ENCODE measurements at regions not wholly inside any gene's neighbourhood (a gene's known extent, or its start where the extent isn't known, plus 50 kb on each side); places are given as distances from the start of the nearest gene placed in this dataset.

DNA sequence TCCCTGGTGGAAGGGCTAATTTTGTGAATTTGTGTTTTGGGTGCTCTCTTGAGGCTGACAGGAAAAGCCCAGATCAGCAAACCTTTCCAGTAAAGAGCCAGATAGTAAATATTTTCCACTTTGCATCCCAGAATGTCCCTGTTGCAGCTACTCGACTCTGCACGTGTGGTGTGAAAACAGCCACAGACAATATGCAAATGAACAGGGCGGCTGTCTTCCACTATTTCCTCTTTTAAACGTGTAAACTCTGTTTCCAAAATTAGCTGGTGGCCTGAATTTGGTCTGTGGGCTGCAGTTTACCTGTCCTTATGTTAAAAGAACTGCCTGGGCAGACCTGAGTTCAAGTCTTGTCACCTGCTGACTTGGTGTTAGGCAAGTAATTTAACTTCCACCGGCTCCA lies 202.7 kb downstream of the EDEM1 start:
- Mint-ChIP-seq H3K27ac (no peak overlapping the region), H3K4me1 (ENCODE audit: unreplicated experiment) (peaks cover 21% of the 10 kb centered on the region), H3K36me3 (no peaks in the 10 kb centered on the region), H3K4me3 (no peak overlapping the region), H3K9me3 (peaks cover 9% of the 10 kb centered on the region), H3K27me3 (no peaks in the 10 kb centered on the region)
- TF ChIP-seq, protein P1, sequence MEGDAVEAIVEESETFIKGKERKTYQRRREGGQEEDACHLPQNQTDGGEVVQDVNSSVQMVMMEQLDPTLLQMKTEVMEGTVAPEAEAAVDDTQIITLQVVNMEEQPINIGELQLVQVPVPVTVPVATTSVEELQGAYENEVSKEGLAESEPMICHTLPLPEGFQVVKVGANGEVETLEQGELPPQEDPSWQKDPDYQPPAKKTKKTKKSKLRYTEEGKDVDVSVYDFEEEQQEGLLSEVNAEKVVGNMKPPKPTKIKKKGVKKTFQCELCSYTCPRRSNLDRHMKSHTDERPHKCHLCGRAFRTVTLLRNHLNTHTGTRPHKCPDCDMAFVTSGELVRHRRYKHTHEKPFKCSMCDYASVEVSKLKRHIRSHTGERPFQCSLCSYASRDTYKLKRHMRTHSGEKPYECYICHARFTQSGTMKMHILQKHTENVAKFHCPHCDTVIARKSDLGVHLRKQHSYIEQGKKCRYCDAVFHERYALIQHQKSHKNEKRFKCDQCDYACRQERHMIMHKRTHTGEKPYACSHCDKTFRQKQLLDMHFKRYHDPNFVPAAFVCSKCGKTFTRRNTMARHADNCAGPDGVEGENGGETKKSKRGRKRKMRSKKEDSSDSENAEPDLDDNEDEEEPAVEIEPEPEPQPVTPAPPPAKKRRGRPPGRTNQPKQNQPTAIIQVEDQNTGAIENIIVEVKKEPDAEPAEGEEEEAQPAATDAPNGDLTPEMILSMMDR (conservative IDR thresholded peaks at IDR 0.05) = no peak
- no peak for DNase-seq (ENCODE audit: extremely low spot score, unreplicated experiment)

DNA sequence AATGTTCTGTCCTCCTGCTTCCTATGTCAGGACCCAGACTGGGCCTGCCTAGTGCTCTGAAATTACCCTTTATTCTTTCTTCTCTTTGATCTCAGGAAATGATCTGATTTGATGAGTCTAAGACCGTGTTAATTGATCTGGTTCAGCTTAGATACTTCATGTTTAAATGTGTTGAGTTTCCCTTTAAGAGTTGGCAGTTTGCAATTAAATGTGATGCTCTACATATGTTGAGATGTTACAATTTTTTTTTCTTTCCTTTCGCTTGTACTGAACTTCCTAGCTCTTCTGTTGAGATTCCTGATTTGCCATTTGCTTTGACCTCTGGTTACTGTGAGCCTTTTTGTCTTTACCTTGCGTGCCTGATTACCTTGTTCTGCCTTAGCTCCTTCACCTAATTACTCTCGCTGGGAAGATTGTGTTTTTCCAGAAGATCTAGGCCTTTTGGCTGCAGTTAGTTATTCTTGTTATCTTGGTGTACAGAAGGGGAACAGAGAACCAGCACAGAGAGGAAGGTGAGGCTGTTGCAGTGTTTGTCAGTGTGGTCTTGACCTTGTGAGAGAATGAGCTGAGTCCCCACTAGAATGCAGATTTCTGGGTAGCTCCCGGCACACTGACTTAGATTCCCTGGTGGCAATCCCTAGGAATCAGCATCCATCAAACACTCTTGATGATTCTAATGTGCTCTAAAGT lies 203.6 kb downstream of the EDEM1 start:
- Mint-ChIP-seq H3K9me3 (peaks cover 9% of the 10 kb centered on the region), H3K4me1 (ENCODE audit: unreplicated experiment) (peaks cover 21% of the 10 kb centered on the region), H3K27ac (peak overlapping the region; percentile 33), H3K4me3 (no peak overlapping the region), H3K36me3 (no peaks in the 10 kb centered on the region), H3K27me3 (no peaks in the 10 kb centered on the region)
- DNase-seq (ENCODE audit: extremely low spot score, unreplicated experiment) = no peak
- TF ChIP-seq, protein P1 (conservative IDR thresholded peaks at IDR 0.05) = no peak

DNA sequence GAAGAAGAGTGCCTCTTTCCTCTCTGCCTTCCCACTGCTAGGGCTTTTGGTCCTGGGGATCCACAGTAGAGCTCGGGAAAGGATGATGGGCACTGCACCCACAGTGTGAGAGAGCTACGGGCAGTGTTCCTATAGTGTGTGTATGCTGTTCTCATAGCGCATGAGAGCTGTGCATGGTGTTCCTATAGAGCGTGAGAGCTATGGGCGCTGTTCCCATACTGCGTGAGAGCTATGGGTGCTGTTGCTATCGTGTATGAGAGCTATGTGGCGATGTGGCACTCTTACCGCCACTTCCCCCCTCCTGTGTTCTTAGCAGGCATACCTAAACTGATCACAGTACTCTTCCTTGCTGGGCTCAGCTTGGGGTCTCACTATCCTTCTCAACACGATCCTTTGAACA lies 213.5 kb downstream of the EDEM1 start:
- H3K4me3 Mint-ChIP-seq = no peak overlapping the region
- H3K36me3 Mint-ChIP-seq = no peaks in the 10 kb centered on the region
- no peak for DNase-seq (ENCODE audit: extremely low spot score, unreplicated experiment)
- TF ChIP-seq, protein P1 (conservative IDR thresholded peaks at IDR 0.05) = no peak
- H3K9me3 Mint-ChIP-seq = peaks cover 4% of the 10 kb centered on the region
- H3K27me3 Mint-ChIP-seq = no peaks in the 10 kb centered on the region
- H3K4me1 Mint-ChIP-seq (ENCODE audit: unreplicated experiment) = no peaks in the 10 kb centered on the region
- H3K27ac Mint-ChIP-seq = no peak overlapping the region

DNA sequence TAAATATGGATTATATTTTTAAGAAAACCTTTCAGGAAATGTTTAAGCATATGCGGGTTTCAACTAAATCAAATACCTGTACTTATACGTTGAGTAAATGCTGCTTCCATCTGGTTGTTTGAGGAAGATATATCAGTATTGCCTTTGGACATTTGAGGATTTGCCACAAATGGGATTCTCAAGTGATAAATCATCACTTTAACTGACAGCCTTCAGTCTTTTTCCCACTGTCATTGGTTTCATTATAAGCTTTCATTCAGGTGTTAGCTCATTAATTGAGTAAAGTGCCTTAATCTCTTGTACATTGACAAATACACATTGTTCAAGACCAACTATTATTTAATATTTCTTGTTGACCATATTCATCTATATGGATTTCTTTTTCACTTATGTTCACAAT lies 217.2 kb downstream of the EDEM1 start:
- TF ChIP-seq, protein P1 (conservative IDR thresholded peaks at IDR 0.05) = no peak
- peaks cover 9% of the 10 kb centered on the region for H3K9me3 Mint-ChIP-seq
- H3K27me3 Mint-ChIP-seq = no peaks in the 10 kb centered on the region
- no peak overlapping the region for H3K27ac Mint-ChIP-seq
- no peak overlapping the region for H3K4me3 Mint-ChIP-seq
- no peaks in the 10 kb centered on the region for H3K4me1 Mint-ChIP-seq (ENCODE audit: unreplicated experiment)
- H3K36me3 Mint-ChIP-seq = no peaks in the 10 kb centered on the region
- no peak for DNase-seq (ENCODE audit: extremely low spot score, unreplicated experiment)

DNA sequence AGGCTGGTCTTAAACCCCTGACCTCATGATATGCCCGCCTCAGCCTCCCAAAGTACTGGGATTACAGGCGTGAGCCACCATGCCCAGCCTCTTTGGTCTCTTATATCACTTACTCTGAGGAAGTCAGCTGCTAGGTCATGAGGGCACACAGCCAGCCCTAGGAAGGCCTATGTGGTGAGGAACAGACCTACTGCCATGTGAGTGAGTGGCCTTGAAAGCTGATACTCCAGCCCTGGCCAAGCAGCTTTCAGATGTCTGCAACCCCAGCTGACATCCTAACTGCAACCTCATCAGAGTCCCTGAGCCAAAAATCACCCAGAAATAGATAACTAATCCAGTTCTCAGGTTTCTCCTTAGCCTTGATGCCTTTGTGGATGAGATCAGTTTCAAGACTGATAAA lies 224.3 kb downstream of the EDEM1 start:
- H3K36me3 Mint-ChIP-seq = no peaks in the 10 kb centered on the region
- H3K4me1 Mint-ChIP-seq (ENCODE audit: unreplicated experiment) = no peaks in the 10 kb centered on the region
- TF ChIP-seq, protein P1 (conservative IDR thresholded peaks at IDR 0.05) = no peak
- DNase-seq (ENCODE audit: extremely low spot score, unreplicated experiment) = no peak
- H3K27ac Mint-ChIP-seq = no peak overlapping the region
- H3K9me3 Mint-ChIP-seq = peaks cover 14% of the 10 kb centered on the region
- no peak overlapping the region for H3K4me3 Mint-ChIP-seq
- peaks cover 6% of the 10 kb centered on the region for H3K27me3 Mint-ChIP-seq
